ENCODE measurements at regions not wholly inside any gene's neighbourhood (a gene's known extent, or its start where the extent isn't known, plus 50 kb on each side); places are given as distances from the start of the nearest gene placed in this dataset.

GRCh38 chr1:219782929-219783328 is 145.4 kb downstream of the SLC30A10 start:
- TF ChIP-seq RAD21 (IDR thresholded peaks at IDR 0.05; ENCODE audit: low read depth) (no peak), YY1 (IDR thresholded peaks at IDR 0.05; ENCODE audit: low read depth) (no peak), TEAD4 (IDR thresholded peaks at IDR 0.05) (no peak), CEBPB (IDR thresholded peaks at IDR 0.05) (no peak), MAX (IDR thresholded peaks at IDR 0.05) (no peak)
